GM23338 (cell line): ENCODE measurements at regions not wholly inside any gene's neighbourhood (a gene's known extent, or its start where the extent isn't known, plus 50 kb on each side); places are given as distances from the start of the nearest gene placed in this dataset.

ENCODE experiments used
- ATAC-seq: fragments of 200-7000 bp; cut with Tn5 transposase; 3 replicates; pipeline ENCODE4 v1.9.1; 2020
- DNase-seq: peaks from one replicate; pipeline ENCODE4 v3.0.0-alpha.2; 2015; ENCODE audit warnings: low spot score
- H2AFZ ChIP-seq: fragments of 200-600 bp; sonication (generic); 2 replicates; pipeline ENCODE4 v1.8.0; 2016; ENCODE audit warnings: antibody characterized with exemption, mild to moderate bottlenecking, moderate library complexity
- H3F3A ChIP-seq: fragments of 200-600 bp; sonication (generic); replicated peaks from 2 replicates; pipeline ENCODE4 v1.8.0; 2017; ENCODE audit warnings: antibody characterized with exemption, mixed run types, low read depth
- H3K27ac ChIP-seq: fragments of 200-600 bp; sonication (generic); 2 replicates; pipeline ENCODE4 v1.6.1; 2016; ENCODE audit warnings: low read depth
- H3K27me3 ChIP-seq: fragments of 200-600 bp; sonication (generic); 2 replicates; pipeline ENCODE4 v1.8.0; 2016; ENCODE audit warnings: mild to moderate bottlenecking, mixed run types, moderate library complexity; ENCODE audit not compliant: insufficient read depth
- H3K36me3 ChIP-seq: fragments of 200-600 bp; sonication (generic); 2 replicates; pipeline ENCODE4 v1.8.0; 2016; ENCODE audit warnings: mild to moderate bottlenecking; ENCODE audit not compliant: insufficient read depth
- H3K4me1 ChIP-seq: fragments of 200-600 bp; sonication (generic); 2 replicates; pipeline ENCODE4 v1.8.0; 2016; ENCODE audit warnings: mild to moderate bottlenecking, moderate library complexity; ENCODE audit not compliant: insufficient read depth
- H3K4me2 ChIP-seq: fragments of 200-600 bp; sonication (generic); 2 replicates; pipeline ENCODE4 v1.7.1; 2017; ENCODE audit warnings: mixed run types
- H3K4me3 ChIP-seq: fragments of 200-600 bp; sonication (generic); 2 replicates; pipeline ENCODE4 v1.6.1; 2016; ENCODE audit warnings: mixed run types
- H3K79me2 ChIP-seq: fragments of 200-600 bp; sonication (generic); replicated peaks from 2 replicates; pipeline ENCODE4 v1.8.0; 2017; ENCODE audit warnings: mild to moderate bottlenecking; ENCODE audit not compliant: insufficient read depth
- H3K9me2 ChIP-seq: fragments of 200-600 bp; sonication (generic); 2 replicates; pipeline ENCODE4 v1.8.0; 2017; ENCODE audit not compliant: insufficient read depth
- H4K20me1 ChIP-seq: fragments of 200-600 bp; sonication (generic); replicated peaks from 2 replicates; pipeline ENCODE4 v1.8.0; 2017; ENCODE audit warnings: mild to moderate bottlenecking; ENCODE audit not compliant: insufficient read depth
- H3K27ac Mint-ChIP-seq: 2 replicates; pipeline ENCODE4 v1.8.0; 2020; ENCODE audit warnings: inconsistent platforms, mild to moderate bottlenecking, moderate library complexity, mixed read lengths
- H3K27me3 Mint-ChIP-seq: 3 replicates; pipeline ENCODE4 v1.8.0; 2022; ENCODE audit warnings: low read depth, mild to moderate bottlenecking, moderate library complexity, mixed read lengths, inconsistent platforms; ENCODE audit not compliant: insufficient read depth, poor library complexity
- H3K36me3 Mint-ChIP-seq: 3 replicates; pipeline ENCODE4 v1.8.0; 2021; ENCODE audit warnings: low read depth, mild to moderate bottlenecking, inconsistent platforms, moderate library complexity, mixed read lengths
- H3K4me1 Mint-ChIP-seq: 3 replicates; pipeline ENCODE4 v1.8.0; 2020; ENCODE audit warnings: mild to moderate bottlenecking, inconsistent platforms, mixed read lengths
- H3K4me3 Mint-ChIP-seq: 3 replicates; pipeline ENCODE4 v1.8.0; 2021; ENCODE audit warnings: moderate library complexity, mild to moderate bottlenecking, inconsistent platforms, mixed read lengths
- H3K9me3 Mint-ChIP-seq: 3 replicates; pipeline ENCODE4 v1.8.0; 2020; ENCODE audit warnings: moderate library complexity, mild to moderate bottlenecking, inconsistent platforms, mixed read lengths
- CREB1 ChIP-seq: fragments of 250-450 bp; sonication (Bioruptor Pico); IDR thresholded peaks from 2 replicates; pipeline ENCODE4 v1.5.0; 2020; ENCODE audit warnings: low read depth, mild to moderate bottlenecking, moderate library complexity
- EZH2 ChIP-seq: fragments of 200-600 bp; sonication (generic); IDR thresholded peaks from one replicate; pipeline ENCODE4 v1.8.0; 2017; ENCODE audit warnings: antibody characterized with exemption, mild to moderate bottlenecking, low read depth; ENCODE audit not compliant: unreplicated experiment
- EZH2phosphoT487 ChIP-seq: fragments of 200-600 bp; sonication (generic); IDR thresholded peaks from one replicate; pipeline ENCODE4 v1.8.1; 2018; ENCODE audit warnings: antibody characterized with exemption; ENCODE audit not compliant: unreplicated experiment
- JUNB ChIP-seq: IDR thresholded peaks from one replicate; pipeline ENCODE4 v1.6.1; 2016; ENCODE audit warnings: antibody characterized with exemption; ENCODE audit not compliant: unreplicated experiment
- NANOG ChIP-seq: IDR thresholded peaks from 2 replicates; pipeline ENCODE4 v1.6.1; 2016; ENCODE audit warnings: antibody characterized with exemption, borderline replicate concordance
- POLR2AphosphoS5 ChIP-seq: IDR thresholded peaks from 2 replicates; pipeline ENCODE4 v1.6.1; 2016; ENCODE audit warnings: antibody characterized with exemption, low read depth
- REST ChIP-seq: IDR thresholded peaks from one replicate; pipeline ENCODE4 v1.6.1; 2018; ENCODE audit warnings: antibody characterized with exemption; ENCODE audit not compliant: unreplicated experiment
- STAT1 ChIP-seq: IDR thresholded peaks from one replicate; pipeline ENCODE4 v1.6.1; 2016; ENCODE audit warnings: antibody characterized with exemption; ENCODE audit not compliant: unreplicated experiment
- ZNF114 ChIP-seq: fragments of 250-450 bp; sonication (Bioruptor Pico); IDR thresholded peaks from 2 replicates; pipeline ENCODE4 v1.5.0; 2020; ENCODE audit warnings: mild to moderate bottlenecking, moderate library complexity
- ZNF331 ChIP-seq: fragments of 250-450 bp; sonication (Bioruptor Pico); IDR thresholded peaks from 2 replicates; pipeline ENCODE4 v1.5.0; 2020; ENCODE audit warnings: low read depth, mild to moderate bottlenecking, moderate library complexity
- ZNF462 ChIP-seq: fragments of 250-450 bp; sonication (Bioruptor Pico); IDR thresholded peaks from 2 replicates; pipeline ENCODE4 v1.5.0; 2020; ENCODE audit warnings: mild to moderate bottlenecking, moderate library complexity

- TF ChIP-seq ZNF462 (CRISPR knock-in tag), result no peak
- TF ChIP-seq ZNF114, result no peak
- no peak for TF ChIP-seq NANOG
- TF ChIP-seq STAT1, result no peak
- no peak for TF ChIP-seq POLR2AphosphoS5
- no peak for TF ChIP-seq REST
Measured at GRCh38 chr5:120967366-120967765, 503.3 kb downstream of the PRR16 start (continued).

- Mint-ChIP-seq H3K27me3 (no peaks in the 10 kb centered on the region), H3K9me3 (no peaks in the 10 kb centered on the region), H3K36me3 (no peaks in the 10 kb centered on the region), H3K27ac (no peak overlapping the region), H3K4me3 (no peak overlapping the region), H3K4me1 (no peaks in the 10 kb centered on the region)
- H3K79me2 ChIP-seq, result no peaks in the 10 kb centered on the region
- H3F3A ChIP-seq, result no peaks in the 10 kb centered on the region
- no peaks in the 10 kb centered on the region for H3K9me2 ChIP-seq
- no peaks in the 10 kb centered on the region for H3K27me3 ChIP-seq
- H3K4me3 ChIP-seq, result no peak overlapping the region
- H3K36me3 ChIP-seq, result no peaks in the 10 kb centered on the region
- H4K20me1 ChIP-seq, result no peaks in the 10 kb centered on the region
- H3K4me1 ChIP-seq, result no peaks in the 10 kb centered on the region
- DNase-seq (no peak), ATAC-seq (no peak)
- no peak overlapping the region for H3K27ac ChIP-seq
- H2AFZ ChIP-seq, result no peak overlapping the region
- no peak overlapping the region for H3K4me2 ChIP-seq
- TF ChIP-seq STAT1, result no peak
- TF ChIP-seq CREB1 (CRISPR knock-in tag), result no peak
- TF ChIP-seq ZNF114, result no peak
- TF ChIP-seq ZNF331 (CRISPR knock-in tag), result no peak
- no peak for TF ChIP-seq EZH2
- no peak for TF ChIP-seq NANOG
- TF ChIP-seq JUNB, result no peak
- no peak for TF ChIP-seq EZH2phosphoT487
Measured at GRCh38 chr5:120974690-120975089, 510.6 kb downstream of the PRR16 start.
